ENCODE measurements at regions not wholly inside any gene's neighbourhood (a gene's known extent, or its start where the extent isn't known, plus 50 kb on each side); places are given as distances from the start of the nearest gene placed in this dataset.

DNA sequence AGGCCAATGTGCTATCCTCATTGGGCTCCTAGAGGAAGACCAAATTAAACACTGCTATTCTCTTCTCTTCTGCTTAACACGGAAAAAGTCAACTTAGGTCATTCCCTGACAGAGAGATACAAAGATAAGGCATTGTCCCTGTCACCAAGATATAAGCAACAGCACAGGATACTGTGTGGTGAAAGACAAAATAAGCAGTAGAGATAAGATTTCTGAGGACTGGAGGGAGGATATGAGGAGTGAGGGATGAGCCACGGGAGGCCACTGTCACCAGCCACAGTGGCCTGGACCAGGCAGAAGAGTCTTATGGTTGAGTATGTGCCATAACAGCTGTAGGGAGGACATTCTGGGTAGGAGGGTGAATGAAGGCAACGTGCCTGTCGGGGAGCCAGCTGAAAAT lies 54.4 kb upstream of the SLC14A2 start:
- H2AK5ac ChIP-seq (ENCODE audit: low read depth, low read length): no peak overlapping the region
- H2AK9ac ChIP-seq (replicated peaks; ENCODE audit: low read depth, low read length, poor library complexity): no peak overlapping the region
- dilution Hi-C loops (cut with HindIII; ENCODE audit: low sequenced_read_pairs, unreplicated experiment): no loop called here
- H3K4me2 ChIP-seq (ENCODE audit: low read depth, low read length): no peak overlapping the region
- DNase-seq (no peak), ATAC-seq (ENCODE audit: low read depth) (no peak)
- H3K56ac ChIP-seq (ENCODE audit: extremely low read depth, insufficient read depth, low read length): no peak overlapping the region
- no peak overlapping the region for H4K91ac ChIP-seq (ENCODE audit: insufficient read depth, low read depth, low read length)
- H3K18ac ChIP-seq (ENCODE audit: low read depth, low read length): no peak overlapping the region
- no peak overlapping the region for H3K27ac ChIP-seq (ENCODE audit: insufficient read depth, low read length)
- no peak overlapping the region for H3K23ac ChIP-seq (ENCODE audit: low read depth, low read length)
- 57% methylated on average over 1 of the region's 4 CpGs; no CpG with 5 or more reads in 1 of the 2 experiments for WGBS, 2 experiments (ENCODE audit: extremely low coverage in 2 of 2, insufficient read length in 1 of 2)
- no peak overlapping the region for H2BK5ac ChIP-seq (ENCODE audit: low read depth, low read length, poor library complexity, severe bottlenecking)
- BruUV-seq (replicated peaks): no TSS peak
- no peak overlapping the region for H3K14ac ChIP-seq (replicated peaks; ENCODE audit: low read depth, low read length)
- ChIA-PET POLR2A (ENCODE audit: unreplicated experiment) (no interaction called here), CTCF (no interaction called here)
- H3K9me1 ChIP-seq (ENCODE audit: insufficient read depth, low read length): no peaks in the 10 kb centered on the region
- H2BK15ac ChIP-seq (ENCODE audit: low read depth, low read length): no peak overlapping the region
- no peak overlapping the region for H3K4ac ChIP-seq (ENCODE audit: low read depth, low read length)
- peaks cover 6% of the 10 kb centered on the region; the same call in 1 of the 2 replicates for H3K27me3 ChIP-seq (ENCODE audit: control insufficient read depth, insufficient read depth, low read length)
- no peaks in the 10 kb centered on the region for H3K4me1 ChIP-seq (ENCODE audit: control insufficient read depth, insufficient read depth, low read length)
- H2BK20ac ChIP-seq (ENCODE audit: low read depth, low read length): no peak overlapping the region
- H3K4me3 ChIP-seq (ENCODE audit: insufficient read depth, low read depth, low read length): no peak overlapping the region
- no peak overlapping the region for H4K8ac ChIP-seq (ENCODE audit: low read depth in 2 of 2, low read length in 2 of 2)
- H3K9me3 ChIP-seq (ENCODE audit: control insufficient read depth, insufficient read depth, low read length): no peaks in the 10 kb centered on the region
- H4K5ac ChIP-seq (ENCODE audit: low read depth, low read length): no peak overlapping the region
- no peaks in the 10 kb centered on the region for H3K36me3 ChIP-seq (ENCODE audit: control insufficient read depth, insufficient read depth, low read length)
- in situ Hi-C loops (cut with MboI; ENCODE audit: low sequenced_read_pairs): no loop called here
- no peak for TF ChIP-seq RAD21 (IDR thresholded peaks at IDR 0.05; ENCODE audit: low read length)
- no peak for TF ChIP-seq CEBPB (IDR thresholded peaks at IDR 0.05; ENCODE audit: low read depth, low read length)
- no peak for TF ChIP-seq RCOR1 (IDR thresholded peaks at IDR 0.05; ENCODE audit: insufficient replicate concordance, low read length)
- TF ChIP-seq, protein P1, sequence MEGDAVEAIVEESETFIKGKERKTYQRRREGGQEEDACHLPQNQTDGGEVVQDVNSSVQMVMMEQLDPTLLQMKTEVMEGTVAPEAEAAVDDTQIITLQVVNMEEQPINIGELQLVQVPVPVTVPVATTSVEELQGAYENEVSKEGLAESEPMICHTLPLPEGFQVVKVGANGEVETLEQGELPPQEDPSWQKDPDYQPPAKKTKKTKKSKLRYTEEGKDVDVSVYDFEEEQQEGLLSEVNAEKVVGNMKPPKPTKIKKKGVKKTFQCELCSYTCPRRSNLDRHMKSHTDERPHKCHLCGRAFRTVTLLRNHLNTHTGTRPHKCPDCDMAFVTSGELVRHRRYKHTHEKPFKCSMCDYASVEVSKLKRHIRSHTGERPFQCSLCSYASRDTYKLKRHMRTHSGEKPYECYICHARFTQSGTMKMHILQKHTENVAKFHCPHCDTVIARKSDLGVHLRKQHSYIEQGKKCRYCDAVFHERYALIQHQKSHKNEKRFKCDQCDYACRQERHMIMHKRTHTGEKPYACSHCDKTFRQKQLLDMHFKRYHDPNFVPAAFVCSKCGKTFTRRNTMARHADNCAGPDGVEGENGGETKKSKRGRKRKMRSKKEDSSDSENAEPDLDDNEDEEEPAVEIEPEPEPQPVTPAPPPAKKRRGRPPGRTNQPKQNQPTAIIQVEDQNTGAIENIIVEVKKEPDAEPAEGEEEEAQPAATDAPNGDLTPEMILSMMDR (conservative IDR thresholded peaks at IDR 0.05; ENCODE audit: low read depth, low read length): no peak
- TF ChIP-seq FOS (IDR thresholded peaks at IDR 0.05; ENCODE audit: low read depth, low read length): no peak
- no peak for TF ChIP-seq MAFK (IDR thresholded peaks at IDR 0.05; ENCODE audit: low read depth, low read length)
- TF ChIP-seq, protein P2, sequence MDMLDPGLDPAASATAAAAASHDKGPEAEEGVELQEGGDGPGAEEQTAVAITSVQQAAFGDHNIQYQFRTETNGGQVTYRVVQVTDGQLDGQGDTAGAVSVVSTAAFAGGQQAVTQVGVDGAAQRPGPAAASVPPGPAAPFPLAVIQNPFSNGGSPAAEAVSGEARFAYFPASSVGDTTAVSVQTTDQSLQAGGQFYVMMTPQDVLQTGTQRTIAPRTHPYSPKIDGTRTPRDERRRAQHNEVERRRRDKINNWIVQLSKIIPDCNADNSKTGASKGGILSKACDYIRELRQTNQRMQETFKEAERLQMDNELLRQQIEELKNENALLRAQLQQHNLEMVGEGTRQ (IDR thresholded peaks at IDR 0.05; ENCODE audit: low read depth, low read length): no peak
- no peak for TF ChIP-seq MXI1 (IDR thresholded peaks at IDR 0.05; ENCODE audit: borderline replicate concordance, low read depth, low read length)
- TF ChIP-seq MAZ (IDR thresholded peaks at IDR 0.05; ENCODE audit: borderline replicate concordance, low read depth, low read length): no peak
- TF ChIP-seq BHLHE40 (IDR thresholded peaks at IDR 0.05; ENCODE audit: low read depth, low read length): no peak
- no peak for TF ChIP-seq NFE2L2 (IDR thresholded peaks at IDR 0.05; ENCODE audit: low read depth, low read length)
- no peak for TF ChIP-seq SMC3 (IDR thresholded peaks at IDR 0.05; ENCODE audit: low read depth, low read length)
- TF ChIP-seq, protein P3, sequence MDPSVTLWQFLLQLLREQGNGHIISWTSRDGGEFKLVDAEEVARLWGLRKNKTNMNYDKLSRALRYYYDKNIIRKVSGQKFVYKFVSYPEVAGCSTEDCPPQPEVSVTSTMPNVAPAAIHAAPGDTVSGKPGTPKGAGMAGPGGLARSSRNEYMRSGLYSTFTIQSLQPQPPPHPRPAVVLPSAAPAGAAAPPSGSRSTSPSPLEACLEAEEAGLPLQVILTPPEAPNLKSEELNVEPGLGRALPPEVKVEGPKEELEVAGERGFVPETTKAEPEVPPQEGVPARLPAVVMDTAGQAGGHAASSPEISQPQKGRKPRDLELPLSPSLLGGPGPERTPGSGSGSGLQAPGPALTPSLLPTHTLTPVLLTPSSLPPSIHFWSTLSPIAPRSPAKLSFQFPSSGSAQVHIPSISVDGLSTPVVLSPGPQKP (IDR thresholded peaks at IDR 0.05; ENCODE audit: borderline replicate concordance, low read depth, low read length): no peak
- TF ChIP-seq POLR2A (IDR thresholded peaks at IDR 0.05; ENCODE audit: low read depth, low read length): no peak
- no peak for TF ChIP-seq CHD1 (IDR thresholded peaks at IDR 0.05; ENCODE audit: low read depth, low read length)
- no peak overlapping the region for H2BK120ac ChIP-seq (ENCODE audit: low read depth, low read length)
- no peaks in the 10 kb centered on the region for H3K79me1 ChIP-seq (ENCODE audit: low read depth in 1 of 2, low read length in 2 of 2)
- intact Hi-C loops (cut with micrococcal nuclease): no loop called here
- H3K9ac ChIP-seq (ENCODE audit: low read depth, low read length): no peak overlapping the region
- H2AFZ ChIP-seq (replicated peaks; ENCODE audit: low read length, poor library complexity): no peak overlapping the region
- H4K20me1 ChIP-seq (ENCODE audit: insufficient read depth, low read length): no peaks in the 10 kb centered on the region

All from IMR-90 (cell line).